ENCODE measurements at regions not wholly inside any gene's neighbourhood (a gene's known extent, or its start where the extent isn't known, plus 50 kb on each side); places are given as distances from the start of the nearest gene placed in this dataset.

DNA sequence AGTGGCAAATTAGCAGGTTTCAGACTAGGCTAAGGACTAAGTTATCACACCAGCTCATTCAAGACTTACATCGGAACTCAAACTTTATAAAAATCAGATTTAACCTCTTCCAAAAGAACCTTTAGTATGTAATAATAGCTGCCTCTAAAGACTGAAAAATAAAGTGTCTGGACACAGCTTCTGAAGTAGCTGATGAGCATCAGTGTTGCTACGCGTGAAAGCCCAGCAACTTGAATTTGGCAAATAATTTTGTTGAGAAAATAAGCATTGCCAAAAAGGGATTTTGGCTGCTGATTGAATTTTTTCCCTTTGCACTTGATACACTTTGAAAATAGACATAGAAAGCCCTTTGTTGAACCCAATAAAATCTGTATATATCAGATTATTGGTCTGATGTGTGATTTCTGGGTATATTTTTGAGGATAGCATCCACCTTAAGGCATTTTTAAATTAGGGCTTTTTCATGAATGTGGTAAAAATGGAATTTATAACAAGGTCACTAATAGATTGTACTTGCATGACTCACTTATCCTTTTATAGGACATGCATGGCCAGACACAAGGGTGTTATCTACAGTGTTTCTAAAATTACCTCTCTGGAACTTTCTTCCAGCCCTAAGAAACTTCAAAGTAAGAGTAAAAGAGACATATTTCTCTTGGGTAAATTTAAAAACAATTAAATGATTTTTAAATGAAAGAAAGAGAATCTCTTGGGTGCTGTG is 350.4 kb downstream of the TENT5A start:
- TF ChIP-seq, protein P1, sequence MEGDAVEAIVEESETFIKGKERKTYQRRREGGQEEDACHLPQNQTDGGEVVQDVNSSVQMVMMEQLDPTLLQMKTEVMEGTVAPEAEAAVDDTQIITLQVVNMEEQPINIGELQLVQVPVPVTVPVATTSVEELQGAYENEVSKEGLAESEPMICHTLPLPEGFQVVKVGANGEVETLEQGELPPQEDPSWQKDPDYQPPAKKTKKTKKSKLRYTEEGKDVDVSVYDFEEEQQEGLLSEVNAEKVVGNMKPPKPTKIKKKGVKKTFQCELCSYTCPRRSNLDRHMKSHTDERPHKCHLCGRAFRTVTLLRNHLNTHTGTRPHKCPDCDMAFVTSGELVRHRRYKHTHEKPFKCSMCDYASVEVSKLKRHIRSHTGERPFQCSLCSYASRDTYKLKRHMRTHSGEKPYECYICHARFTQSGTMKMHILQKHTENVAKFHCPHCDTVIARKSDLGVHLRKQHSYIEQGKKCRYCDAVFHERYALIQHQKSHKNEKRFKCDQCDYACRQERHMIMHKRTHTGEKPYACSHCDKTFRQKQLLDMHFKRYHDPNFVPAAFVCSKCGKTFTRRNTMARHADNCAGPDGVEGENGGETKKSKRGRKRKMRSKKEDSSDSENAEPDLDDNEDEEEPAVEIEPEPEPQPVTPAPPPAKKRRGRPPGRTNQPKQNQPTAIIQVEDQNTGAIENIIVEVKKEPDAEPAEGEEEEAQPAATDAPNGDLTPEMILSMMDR (IDR thresholded peaks at IDR 0.05; ENCODE audit: control insufficient read depth, extremely low read depth, insufficient read depth) = no peak
- no peak for DNase-seq (ENCODE audit: low read depth)
- H3K4me3 ChIP-seq (ENCODE audit: low read depth, low read length) = no peak overlapping the region

DNA sequence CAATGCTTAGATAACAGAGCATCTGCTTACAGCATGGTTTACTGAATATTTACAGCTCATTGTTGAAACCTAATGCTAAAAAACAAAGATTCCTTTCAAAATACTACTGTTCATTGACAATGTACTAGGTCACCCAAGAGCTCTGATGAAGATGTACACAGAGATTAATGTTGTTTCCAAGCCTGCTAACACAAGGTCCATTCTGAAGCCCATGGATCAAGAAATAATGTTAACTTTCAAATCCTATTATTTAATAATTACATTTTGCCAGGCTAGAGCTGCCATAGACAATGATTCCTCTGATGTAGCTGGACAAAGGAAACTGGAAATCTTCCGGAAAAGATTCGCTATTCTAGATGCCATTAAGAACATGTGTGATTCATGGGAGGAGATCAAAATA is 355.6 kb downstream of the TENT5A start:
- DNase-seq (ENCODE audit: low read depth) = no peak
- TF ChIP-seq, protein P1 (IDR thresholded peaks at IDR 0.05; ENCODE audit: control insufficient read depth, extremely low read depth, insufficient read depth) = no peak
- no peak overlapping the region for H3K4me3 ChIP-seq (ENCODE audit: low read depth, low read length)

DNA sequence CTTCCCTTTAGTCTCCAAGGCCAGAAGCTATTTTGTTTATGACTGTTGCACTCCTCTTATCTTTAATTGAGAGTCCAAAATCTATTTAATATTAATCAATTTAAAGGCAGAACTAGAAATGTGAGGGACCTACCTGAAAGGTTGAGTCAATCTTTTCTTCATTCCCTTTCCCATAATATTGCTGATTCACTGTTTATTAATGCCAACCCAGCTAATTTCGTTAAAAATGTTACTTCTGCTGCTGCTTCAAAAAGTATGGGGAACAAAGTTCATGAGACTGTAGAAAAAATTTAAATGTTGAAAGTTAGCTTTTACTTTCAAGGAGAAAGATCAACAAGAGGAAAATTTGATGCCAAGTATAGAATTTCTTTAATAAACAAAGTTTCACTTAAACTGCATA is 365.3 kb downstream of the TENT5A start:
- DNase-seq (ENCODE audit: low read depth) = no peak
- no peak overlapping the region for H3K4me3 ChIP-seq (ENCODE audit: low read depth, low read length)
- TF ChIP-seq, protein P1 (IDR thresholded peaks at IDR 0.05; ENCODE audit: control insufficient read depth, extremely low read depth, insufficient read depth) = no peak

DNA sequence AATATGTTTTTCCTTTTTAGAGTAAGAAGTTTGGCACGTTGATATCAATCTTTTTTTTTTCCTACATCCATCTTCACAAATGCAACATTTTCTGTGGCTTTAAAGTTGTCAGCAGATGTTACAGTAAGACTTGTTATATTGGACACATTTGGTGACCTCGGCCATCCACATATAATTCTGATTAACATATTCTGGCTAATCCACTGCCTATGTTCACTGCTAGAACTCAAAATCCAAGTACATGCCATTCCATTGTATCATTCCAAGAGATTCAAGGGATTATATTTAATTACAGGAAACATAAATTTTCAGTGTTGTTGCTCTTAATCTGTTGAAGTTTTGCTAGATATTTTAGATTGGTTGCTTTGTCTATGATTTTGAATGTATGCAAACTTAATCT is 367.6 kb downstream of the TENT5A start:
- DNase-seq (ENCODE audit: low read depth) = no peak
- H3K4me3 ChIP-seq (ENCODE audit: low read depth, low read length) = no peak overlapping the region
- TF ChIP-seq, protein P1 (IDR thresholded peaks at IDR 0.05; ENCODE audit: control insufficient read depth, extremely low read depth, insufficient read depth) = no peak

DNA sequence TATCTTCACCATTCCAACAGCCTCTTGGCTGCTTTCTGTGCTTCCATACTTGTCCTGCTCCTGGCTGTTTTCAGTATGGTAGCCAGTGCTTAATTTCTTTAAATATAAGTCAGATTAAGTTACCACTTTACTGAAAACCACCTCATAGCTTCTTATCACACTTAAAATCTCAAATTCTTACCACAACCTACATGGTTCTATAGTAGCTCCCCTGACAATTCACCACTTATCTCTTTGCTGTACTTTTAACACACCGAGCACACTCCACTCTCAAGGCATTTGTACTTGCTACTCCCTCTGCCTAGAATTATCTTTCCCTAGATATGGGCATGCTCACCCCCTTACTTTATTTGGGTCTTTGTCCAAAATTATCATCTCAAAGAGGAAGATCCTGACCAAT is 369.0 kb downstream of the TENT5A start:
- TF ChIP-seq, protein P1 (IDR thresholded peaks at IDR 0.05; ENCODE audit: control insufficient read depth, extremely low read depth, insufficient read depth) = no peak
- no peak overlapping the region for H3K4me3 ChIP-seq (ENCODE audit: low read depth, low read length)
- no peak for DNase-seq (ENCODE audit: low read depth)

DNA sequence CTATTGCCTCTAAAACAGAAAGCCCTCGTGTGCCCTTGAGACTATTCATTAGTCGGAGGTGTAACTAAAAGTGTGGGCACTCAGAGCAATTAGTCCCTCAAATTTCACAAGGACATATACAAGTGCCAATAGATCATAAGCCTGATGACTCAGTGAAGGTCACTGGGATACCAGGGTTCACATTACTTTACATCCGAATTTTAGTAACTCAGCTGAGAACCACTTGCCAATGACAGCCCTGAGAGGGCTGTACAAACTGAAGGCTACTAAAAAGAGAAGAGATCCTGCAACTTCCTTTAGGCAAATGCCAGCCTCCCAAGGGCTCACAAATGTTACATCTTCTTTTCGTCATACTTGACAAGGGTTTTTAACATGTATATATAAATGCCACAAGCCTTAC is 369.6 kb downstream of the TENT5A start:
- H3K4me3 ChIP-seq (ENCODE audit: low read depth, low read length) = no peak overlapping the region
- TF ChIP-seq, protein P1 (IDR thresholded peaks at IDR 0.05; ENCODE audit: control insufficient read depth, extremely low read depth, insufficient read depth) = no peak
- DNase-seq (ENCODE audit: low read depth) = no peak

DNA sequence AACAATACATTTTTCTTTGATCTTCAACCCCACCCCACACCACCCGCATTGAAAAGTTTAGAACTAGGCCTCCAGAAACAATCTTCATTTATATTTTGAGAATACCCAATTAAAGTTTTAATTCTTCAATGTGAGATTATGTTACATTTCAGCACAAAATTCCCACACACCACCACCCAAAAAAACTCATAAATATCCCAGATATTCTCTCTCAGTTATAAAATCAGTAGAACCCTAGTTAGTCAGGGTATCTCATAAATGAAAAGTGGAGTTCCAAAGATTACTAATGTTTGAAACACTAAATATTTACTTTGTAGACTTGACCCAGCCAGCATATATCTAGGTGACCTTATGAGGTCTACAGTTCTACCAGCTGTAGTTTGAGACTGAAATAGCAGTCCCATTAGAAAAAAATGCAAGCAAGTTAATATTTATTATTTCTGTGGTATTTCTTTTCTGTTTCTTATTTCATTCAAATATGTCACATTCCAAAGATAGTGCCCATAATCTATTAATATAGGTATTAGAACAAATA is 371.0 kb downstream of the TENT5A start:
- H3K4me3 ChIP-seq (ENCODE audit: low read depth, low read length) = no peak overlapping the region
- no peak for DNase-seq (ENCODE audit: low read depth)
- TF ChIP-seq, protein P1 (IDR thresholded peaks at IDR 0.05; ENCODE audit: control insufficient read depth, extremely low read depth, insufficient read depth) = no peak

Data from LNCaP clone FGC (cell line).